Heart left ventricle (tissue), 16 donors: ENCODE measurements at regions not wholly inside any gene's neighbourhood (a gene's known extent, or its start where the extent isn't known, plus 50 kb on each side); places are given as distances from the start of the nearest gene placed in this dataset.

Experiments
- ATAC-seq, 4 donors: fragments of 200-7000 bp; cut with Tn5 transposase; one replicate each; pipeline ENCODE4 v1.9.1; 2020 to 2022; ENCODE audit warnings: moderate library complexity in 4 of 4, mild to moderate bottlenecking in 3 of 4, moderate number of reproducible peaks in 1 of 4
- DNase-seq, 5 donors: peaks; one replicate each; pipeline ENCODE4 v3.0.0-alpha.2; 2020
- H3K27ac ChIP-seq, 12 donors: fragments of 200-600 bp; sonication (generic) in 4 of 12; one replicate each; pipeline versions ENCODE4 v1.5.0 to v1.8.0; 2016 to 2022; ENCODE audit warnings: mild to moderate bottlenecking in 2 of 12
- H3K27me3 ChIP-seq, 9 donors: fragments of 200-600 bp; sonication (generic) in 2 of 9; one replicate each; pipeline versions ENCODE4 v1.5.1 to v1.8.0; 2016 to 2022; ENCODE audit warnings: mild to moderate bottlenecking in 3 of 9
- H3K36me3 ChIP-seq, 9 donors: fragments of 200-600 bp; sonication (generic) in 2 of 9; one replicate each; pipeline versions ENCODE4 v1.5.0 to v1.8.0; 2018 to 2022; ENCODE audit warnings: mild to moderate bottlenecking in 2 of 9
- H3K4me1 ChIP-seq, 12 donors: fragments of 200-600 bp; sonication (generic) in 4 of 12; one replicate each; pipeline versions ENCODE4 v1.5.0 to v1.8.0; 2016 to 2022; ENCODE audit warnings: mild to moderate bottlenecking in 3 of 12
- H3K4me3 ChIP-seq, 12 donors: fragments of 200-600 bp; sonication (generic) in 4 of 12; one replicate each; pipeline versions ENCODE4 v1.5.0 to v1.8.0; 2017 to 2022; ENCODE audit warnings: mild to moderate bottlenecking in 9 of 12, moderate library complexity in 4 of 12
- H3K9me3 ChIP-seq, 12 donors: fragments of 200-600 bp; sonication (generic) in 4 of 12; one replicate each; pipeline versions ENCODE4 v1.5.0 to v1.8.0; 2016 to 2022; ENCODE audit warnings: mild to moderate bottlenecking in 1 of 12
- CTCF ChIP-seq, 12 donors: fragments of 200-600 bp; sonication (generic) in 4 of 12; IDR thresholded peaks; one replicate each; pipeline versions ENCODE4 v1.5.0 to v1.8.0; 2018 to 2022; ENCODE audit warnings: antibody characterized with exemption in 12 of 12, mild to moderate bottlenecking in 5 of 12
- POLR2A ChIP-seq, 2 donors: fragments of 450-650 bp; IDR thresholded peaks; one replicate each; pipeline ENCODE4 v1.6.1; 2017; ENCODE audit warnings: antibody characterized with exemption in 2 of 2, mild to moderate bottlenecking in 2 of 2, moderate library complexity in 2 of 2
- WGBS, 4 donors: extraction: QIAGEN DNeasy Blood & Tissue Kit in 2 of 4; methylation state at CpG; one replicate each; pipeline versions ENCODE4 v1.1.5 to v1.1.7; 2013 to 2018; 5-methylcytosine and 5-hydroxymethylcytosine counted together
- intact Hi-C, 10 donors: fragments of 100-400 bp; cut with DNase I; formaldehyde crosslinking; loops; one replicate each; pipeline versions ENCODE4 v1.11.1 to v1.14.2; 2022
- donor health status: ischemic (EF 13 %, LVEDD 7.1; RV severe dilation, severe dysfunction).
- donor health status: healthy with polysubstance abuse.
- donor health status: DM: no; HTN: yes; CAD: no.
- donor health status: DM: no; HTN: no; CAD: no.
- donor health status: ischemic (EF 25% LVEDD 6.9; RV normal size, moderate dysfunction).
- donor health status: ischemic (EF 25% LVEDD 5.7; RV mildly dilated, moderate dysfunction).
- donor health status: healthy.
- donor health status: DM: yes; HTN: yes; CAD: no.
- donor health status: ischemic (EF 35%, LVEDD 5.7; RV mildly dilated, moderate dysfunction).
- donor health status: nonischemic (EF 11% LVEDD 7.7; RV severe dilation, severe dysfunction).
- donor health status: DM: yes; HTN: yes; CAD: no.
- donor health status: PGD.
- donor health status: ischemic (EF 29% LVEDD 5.4; RV normal size, mild dysfunction).
- donor health status: nonischemic (EF 23%, LVEDD 6.1; RV moderate dilation, normal function).

GRCh38 chr10:105843786-105844185 is 1202.7 kb downstream of the SORCS3 start:
- no peaks in the 10 kb centered on the region for H3K36me3 ChIP-seq
- peaks cover 0 to 4% (median 0%) of the 10 kb centered on the region in 9 donors for H3K27me3 ChIP-seq
- H3K4me1 ChIP-seq, result no peaks in the 10 kb centered on the region
- no peaks in the 10 kb centered on the region for H3K9me3 ChIP-seq
- intact Hi-C loops, result no loop called here
- H3K27ac ChIP-seq, result no peak overlapping the region
- no peak overlapping the region for H3K4me3 ChIP-seq
- 65 to 77% (median 70%) methylated on average over 3 of the region's 3 CpGs for WGBS, 4 donors
- ATAC-seq (no peak), DNase-seq (no peak)
- no peak for TF ChIP-seq CTCF (IDR thresholded peaks at IDR 0.05)
- TF ChIP-seq POLR2A (IDR thresholded peaks at IDR 0.05), result no peak

- no peaks in the 10 kb centered on the region for H3K27me3 ChIP-seq
- no peaks in the 10 kb centered on the region for H3K9me3 ChIP-seq
- DNase-seq, result no peak
- H3K27ac ChIP-seq, result no peak overlapping the region
- WGBS, 4 donors, result 55 to 66% (median 60%) methylated on average over 6 of the region's 6 CpGs
- no peaks in the 10 kb centered on the region for H3K36me3 ChIP-seq
- H3K4me3 ChIP-seq, result no peak overlapping the region
- TF ChIP-seq CTCF (IDR thresholded peaks at IDR 0.05) (no peak), POLR2A (IDR thresholded peaks at IDR 0.05) (no peak)
- ATAC-seq, result no peak
- intact Hi-C loops, result no loop called here
- peaks cover 0 to 13% (median 0%) of the 10 kb centered on the region in 12 donors for H3K4me1 ChIP-seq
These were observed 1199.2 kb downstream of the SORCS3 start for GRCh38 chr10:105840288-105840770.

- H3K27ac ChIP-seq, result no peak overlapping the region
- intact Hi-C loops, result no loop called here
- H3K27me3 ChIP-seq, result no peaks in the 10 kb centered on the region
- ATAC-seq (no peak), DNase-seq (no peak)
- peaks cover 0 to 13% (median 0%) of the 10 kb centered on the region in 12 donors for H3K4me1 ChIP-seq
- no peaks in the 10 kb centered on the region for H3K36me3 ChIP-seq
- H3K4me3 ChIP-seq, result peak overlapping the region in 10 of 12 donors; percentile 10 to 53 (median 37)
- no peaks in the 10 kb centered on the region for H3K9me3 ChIP-seq
- WGBS, 4 donors, result 49 to 65% (median 52%) methylated on average over 2 of the region's 2 CpGs
- TF ChIP-seq POLR2A (IDR thresholded peaks at IDR 0.05) (no peak), CTCF (IDR thresholded peaks at IDR 0.05) (no peak)
These were observed 1197.3 kb downstream of the SORCS3 start for GRCh38 chr10:105838392-105838791.

- TF ChIP-seq POLR2A (IDR thresholded peaks at IDR 0.05) (no peak), CTCF (IDR thresholded peaks at IDR 0.05) (no peak)
These were observed 1196.9 kb downstream of the SORCS3 start for GRCh38 chr10:105837951-105838350.

More at GRCh38 chr10:105837951-105838350, 1196.9 kb downstream of the SORCS3 start:
- H3K4me3 ChIP-seq, result peak overlapping the region in 10 of 12 donors; percentile 10 to 53 (median 37)
- intact Hi-C loops, result no loop called here
- no peak overlapping the region for H3K27ac ChIP-seq
- 30 to 60% (median 41%) methylated on average over 2 of the region's 2 CpGs for WGBS, 4 donors
- peaks cover 0 to 13% (median 0%) of the 10 kb centered on the region in 12 donors for H3K4me1 ChIP-seq
- ATAC-seq (peak in 2 of 4 donors; percentile 53 to 63), DNase-seq (no peak)
- H3K9me3 ChIP-seq, result no peaks in the 10 kb centered on the region
- no peaks in the 10 kb centered on the region for H3K27me3 ChIP-seq
- no peaks in the 10 kb centered on the region for H3K36me3 ChIP-seq
